ENCODE measurements at regions not wholly inside any gene's neighbourhood (a gene's known extent, or its start where the extent isn't known, plus 50 kb on each side); places are given as distances from the start of the nearest gene placed in this dataset.

DNA sequence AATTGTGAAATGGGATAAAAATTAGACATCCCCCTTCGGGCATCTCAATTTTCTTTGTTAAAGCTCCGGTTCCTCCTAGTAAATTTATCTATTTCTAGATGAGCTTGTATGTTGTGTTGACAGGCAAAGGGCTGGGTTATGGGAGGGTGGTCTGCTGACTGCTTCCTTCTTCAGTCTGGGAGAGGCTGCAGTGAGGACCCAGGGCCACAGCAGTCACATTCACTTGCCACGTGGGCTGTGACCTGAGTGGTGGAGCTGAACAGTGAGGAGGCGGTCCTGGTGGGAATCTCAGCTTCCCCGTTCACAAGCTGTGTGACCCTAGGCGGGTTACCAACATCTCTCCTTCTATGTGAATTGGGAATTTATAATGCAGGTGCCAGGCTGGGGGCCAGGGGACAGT is 57.5 kb upstream of the RXRA start:
- ChIA-PET CTCF (ENCODE audit: low intra/inter-chr PET ratio) (no interaction called here), POLR2A (interaction anchor here (0.6 to 0.8 kb wide), 3 partner anchors 11 to 19 kb away, joined by 3 read pairs; no protein-coding TSS in a partner anchor)
- in situ Hi-C loops (cut with MboI) (no loop called here), intact Hi-C loops (cut with micrococcal nuclease) (loop anchor here (2.0 kb wide), 1 partner anchor 174 kb away; no protein-coding TSS in a partner anchor)
- DNase-seq (ENCODE audit: extremely low read depth in 1 of 4, low spot score in 3 of 4) (no peak), ATAC-seq (no peak), FAIRE-seq (no peak)
- Histone ChIP-seq H3K9ac (ENCODE audit: insufficient read depth in 1 of 2, low read depth in 2 of 2, low read length in 2 of 2) (no peak overlapping the region), H2AFZ (ENCODE audit: low read depth, low read length) (no peak overlapping the region), H4K20me1 (replicated peaks; ENCODE audit: control insufficient read depth, insufficient read depth, low read length) (peaks cover 12% of the 10 kb centered on the region), H3K36me3 (ENCODE audit: control insufficient read depth, insufficient read depth, low read length) (no peaks in the 10 kb centered on the region), H3K4me2 (ENCODE audit: insufficient read depth, low read length) (no peak overlapping the region), H3K27me3 (ENCODE audit: control insufficient read depth in 2 of 2, insufficient read depth in 2 of 2, low read length in 2 of 2) (peaks cover 39 to 86% of the 10 kb centered on the region in 2 experiments), H3K4me1 (replicated peaks in 1 of 2; ENCODE audit: control insufficient read depth in 2 of 2, insufficient read depth in 2 of 2, low read length in 2 of 2) (peaks cover 0 to 3% of the 10 kb centered on the region in 2 experiments; a peak in 1 of 5 replicates), H3K79me2 (ENCODE audit: control insufficient read depth, insufficient read depth, low read length) (no peaks in the 10 kb centered on the region), H3K9me3 (replicated peaks; ENCODE audit: control insufficient read depth, insufficient read depth, low read depth, low read length) (no peaks in the 10 kb centered on the region), H3K27ac (ENCODE audit: extremely low read depth, low read depth, low read length) (no peak overlapping the region), H3K4me3 (no peak overlapping the region), H3K9me1 (ENCODE audit: control insufficient read depth, insufficient read depth, low read length) (no peaks in the 10 kb centered on the region)
- WGBS (ENCODE audit: insufficient coverage, low coverage, missing lambda C conversion rate), result 4% methylated on average over 6 of the region's 6 CpGs
- no TSS peak for BruUV-seq (replicated peaks)
- TF ChIP-seq ZNF174 (CRISPR knock-in tag; IDR thresholded peaks at IDR 0.05), result no peak

GRCh38 chr9:134271338-134272301 is 54.6 kb upstream of the RXRA start:
- Histone ChIP-seq H3K9me3 (replicated peaks; ENCODE audit: control insufficient read depth, insufficient read depth, low read depth, low read length) (no peaks in the 10 kb centered on the region), H3K79me2 (ENCODE audit: control insufficient read depth, insufficient read depth, low read length) (no peaks in the 10 kb centered on the region), H3K4me3 (no peak overlapping the region), H3K27ac (ENCODE audit: extremely low read depth, low read depth, low read length) (no peak overlapping the region), H3K4me2 (ENCODE audit: insufficient read depth, low read length) (no peak overlapping the region), H4K20me1 (replicated peaks; ENCODE audit: control insufficient read depth, insufficient read depth, low read length) (peaks cover 19% of the 10 kb centered on the region), H3K27me3 (ENCODE audit: control insufficient read depth in 2 of 2, insufficient read depth in 2 of 2, low read length in 2 of 2) (peaks cover 31 to 82% of the 10 kb centered on the region in 2 experiments), H3K9me1 (ENCODE audit: control insufficient read depth, insufficient read depth, low read length) (no peaks in the 10 kb centered on the region), H3K36me3 (ENCODE audit: control insufficient read depth, insufficient read depth, low read length) (no peaks in the 10 kb centered on the region), H2AFZ (ENCODE audit: low read depth, low read length) (no peak overlapping the region), H3K9ac (ENCODE audit: insufficient read depth in 1 of 2, low read depth in 2 of 2, low read length in 2 of 2) (no peak overlapping the region), H3K4me1 (replicated peaks in 1 of 2; ENCODE audit: control insufficient read depth in 2 of 2, insufficient read depth in 2 of 2, low read length in 2 of 2) (peaks cover 0 to 8% of the 10 kb centered on the region in 2 experiments; a peak in 4 of 5 replicates)
- no peak for DNase-seq (ENCODE audit: extremely low read depth in 1 of 4, low spot score in 3 of 4)
- TF ChIP-seq, protein P1, sequence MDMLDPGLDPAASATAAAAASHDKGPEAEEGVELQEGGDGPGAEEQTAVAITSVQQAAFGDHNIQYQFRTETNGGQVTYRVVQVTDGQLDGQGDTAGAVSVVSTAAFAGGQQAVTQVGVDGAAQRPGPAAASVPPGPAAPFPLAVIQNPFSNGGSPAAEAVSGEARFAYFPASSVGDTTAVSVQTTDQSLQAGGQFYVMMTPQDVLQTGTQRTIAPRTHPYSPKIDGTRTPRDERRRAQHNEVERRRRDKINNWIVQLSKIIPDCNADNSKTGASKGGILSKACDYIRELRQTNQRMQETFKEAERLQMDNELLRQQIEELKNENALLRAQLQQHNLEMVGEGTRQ (CRISPR knock-in tag; IDR thresholded peaks at IDR 0.05), result no peak
- TF ChIP-seq ZNF134 (CRISPR knock-in tag; conservative IDR thresholded peaks at IDR 0.05) (peak; percentile 97), POLR2G (IDR thresholded peaks at IDR 0.05; ENCODE audit: low read depth, low read length) (no peak), ZNF133 (CRISPR knock-in tag; IDR thresholded peaks at IDR 0.05) (no peak), KDM2B (CRISPR knock-in tag; IDR thresholded peaks at IDR 0.05) (no peak)
- TF ChIP-seq, protein P2, sequence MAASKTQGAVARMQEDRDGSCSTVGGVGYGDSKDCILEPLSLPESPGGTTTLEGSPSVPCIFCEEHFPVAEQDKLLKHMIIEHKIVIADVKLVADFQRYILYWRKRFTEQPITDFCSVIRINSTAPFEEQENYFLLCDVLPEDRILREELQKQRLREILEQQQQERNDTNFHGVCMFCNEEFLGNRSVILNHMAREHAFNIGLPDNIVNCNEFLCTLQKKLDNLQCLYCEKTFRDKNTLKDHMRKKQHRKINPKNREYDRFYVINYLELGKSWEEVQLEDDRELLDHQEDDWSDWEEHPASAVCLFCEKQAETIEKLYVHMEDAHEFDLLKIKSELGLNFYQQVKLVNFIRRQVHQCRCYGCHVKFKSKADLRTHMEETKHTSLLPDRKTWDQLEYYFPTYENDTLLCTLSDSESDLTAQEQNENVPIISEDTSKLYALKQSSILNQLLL (CRISPR knock-in tag; IDR thresholded peaks at IDR 0.05; ENCODE audit: borderline replicate concordance), result no peak
- in situ Hi-C loops (cut with MboI), result no loop called here
- ChIA-PET POLR2A (no interaction called here), CTCF (ENCODE audit: low intra/inter-chr PET ratio) (no interaction called here)
- 5% methylated on average over 24 of the region's 24 CpGs for whole genome bisulfite sequencing (ENCODE audit: insufficient coverage, low coverage, missing lambda C conversion rate)
- intact Hi-C loops (cut with micrococcal nuclease), result no loop called here
- no peak for FAIRE-seq
- no TSS peak for BruUV-seq (replicated peaks)
- ATAC-seq, result no peak
